Endothelial cell of umbilical vein (primary cell): ENCODE measurements at regions not wholly inside any gene's neighbourhood (a gene's known extent, or its start where the extent isn't known, plus 50 kb on each side); places are given as distances from the start of the nearest gene placed in this dataset.

Experiments
- BruUV-seq: library from RNA; stranded (reverse); fragments of 400-500 nt; replicated peaks from 2 replicates; lab custom pipeline; 2021; lab: Mats Ljungman, UMichigan
- CTCF ChIA-PET: fragments of 300-600, 350-600 bp; sonication (Branson Sonifier 250); formaldehyde crosslinking; loops from one replicate; lab custom pipeline; 2021; ENCODE audit warnings: antibody characterized with exemption, inconsistent platforms; lab: Charles Lee
- POLR2A ChIA-PET: fragments of 300-600, 350-600 bp; sonication (Branson Sonifier 250); formaldehyde crosslinking; loops from one replicate; lab custom pipeline; 2021; ENCODE audit warnings: antibody characterized with exemption, inconsistent platforms; lab: Charles Lee
- DNase-seq: peaks from one replicate; pipeline ENCODE4 v3.0.0-alpha.2; 2011; ENCODE audit warnings: low read depth, low spot score
- FAIRE-seq: peaks from 2 replicates; lab custom pipeline; 2011; peaks lifted over from hg19 to GRCh38; lab: Jason Lieb, UNC
- H2AFZ ChIP-seq: 2 replicates; pipeline ENCODE4 v1.6.0; 2012; ENCODE audit warnings: low read depth, low read length, control low read depth, inconsistent platforms
- H3K27ac ChIP-seq: 2 replicates; pipeline ENCODE4 v1.5.1; 2011; ENCODE audit warnings: low read depth, mild to moderate bottlenecking, control low read depth, low read length, moderate library complexity; ENCODE audit not compliant: insufficient read depth
- H3K27me3 ChIP-seq, 2 experiments: 2 replicates each; pipeline versions ENCODE4 v1.6.0 to v1.6.1; 2011; ENCODE audit warnings: low read length in 2 of 2, mixed read lengths in 1 of 2; ENCODE audit not compliant: control insufficient read depth in 2 of 2, insufficient read depth in 2 of 2
- H3K36me3 ChIP-seq, 2 experiments: 2 replicates in 1 of 2; 3 replicates in 1 of 2; pipeline ENCODE4 v1.5.1; 2011; ENCODE audit warnings: low read length in 2 of 2, mild to moderate bottlenecking in 1 of 2, moderate library complexity in 1 of 2; ENCODE audit not compliant: control insufficient read depth in 2 of 2, insufficient read depth in 2 of 2; ENCODE audit errors: extremely low read depth in 1 of 2
- H3K4me1 ChIP-seq: 3 replicates; pipeline ENCODE4 v1.5.1; 2011; ENCODE audit warnings: mild to moderate bottlenecking, low read length; ENCODE audit not compliant: control insufficient read depth, insufficient read depth; ENCODE audit errors: extremely low read depth
- H3K4me2 ChIP-seq: 2 replicates; pipeline ENCODE4 v1.6.1; 2011; ENCODE audit warnings: low read length, control low read depth, mixed read lengths; ENCODE audit not compliant: insufficient read depth
- H3K4me3 ChIP-seq, 3 experiments: fragments of 200-600 bp in 1 of 3; sonication (generic), shearing (Covaris generic) in 1 of 3; replicated peaks in 1 of 3; 2 replicates each; pipeline ENCODE4 v1.5.1; 2011 to 2016; ENCODE audit warnings: control low read depth in 3 of 3, low read length in 3 of 3, mild to moderate bottlenecking in 2 of 3, inconsistent platforms in 1 of 3, low read depth in 1 of 3, moderate library complexity in 1 of 3; ENCODE audit not compliant: insufficient read depth in 1 of 3
- H3K79me2 ChIP-seq: 2 replicates; pipeline ENCODE4 v1.6.0; 2012; ENCODE audit warnings: low read length, inconsistent platforms; ENCODE audit not compliant: control insufficient read depth, insufficient read depth
- H3K9ac ChIP-seq: replicated peaks from 2 replicates; pipeline ENCODE3; 2011; ENCODE audit warnings: low read length, control low read depth; ENCODE audit not compliant: insufficient read depth; ENCODE audit errors: extremely low read depth
- H3K9me1 ChIP-seq: replicated peaks from 3 replicates; pipeline ENCODE4 v1.6.0; 2011; ENCODE audit warnings: mild to moderate bottlenecking, low read length; ENCODE audit not compliant: control insufficient read depth, insufficient read depth; ENCODE audit errors: extremely low read depth
- H3K9me3 ChIP-seq: replicated peaks from 2 replicates; pipeline ENCODE4 v1.5.1; 2012; ENCODE audit warnings: low read length, inconsistent platforms; ENCODE audit not compliant: control insufficient read depth, insufficient read depth
- H4K20me1 ChIP-seq: replicated peaks from 2 replicates; pipeline ENCODE3; 2011; ENCODE audit warnings: mild to moderate bottlenecking, low read length; ENCODE audit not compliant: control insufficient read depth, insufficient read depth; ENCODE audit errors: extremely low read depth
- EZH2 ChIP-seq: IDR thresholded peaks from 2 replicates; pipeline ENCODE4 v1.6.1; 2012; ENCODE audit warnings: borderline replicate concordance, low read depth, mild to moderate bottlenecking, moderate library complexity, low read length, inconsistent platforms; ENCODE audit not compliant: severe bottlenecking
- FOS ChIP-seq: IDR thresholded peaks from 2 replicates; pipeline ENCODE4 v1.6.1; 2011; ENCODE audit warnings: mild to moderate bottlenecking, low read length, moderate library complexity, borderline replicate concordance; ENCODE audit not compliant: insufficient read depth
- GATA2 ChIP-seq: IDR thresholded peaks from 2 replicates; pipeline ENCODE4 v1.7.0; 2011; ENCODE audit warnings: low read depth, mild to moderate bottlenecking, moderate library complexity, mixed read lengths, low read length; ENCODE audit not compliant: insufficient read length, insufficient read depth
- JUN ChIP-seq: IDR thresholded peaks from 2 replicates; pipeline ENCODE4 v1.6.1; 2011; ENCODE audit warnings: borderline replicate concordance, low read depth; ENCODE audit not compliant: insufficient read length, insufficient read depth
- MYC ChIP-seq: IDR thresholded peaks from one replicate; pipeline ENCODE4 v1.6.1; 2011; ENCODE audit warnings: mild to moderate bottlenecking, low read depth, low read length
- POLR2A ChIP-seq: IDR thresholded peaks from 2 replicates; pipeline ENCODE4 v1.6.1; 2012; ENCODE audit warnings: low read depth, mild to moderate bottlenecking, control low read depth, low read length
- POLR2AphosphoS5 ChIP-seq: IDR thresholded peaks from 2 replicates; pipeline ENCODE4 v1.6.1; 2012; ENCODE audit warnings: low read depth, mild to moderate bottlenecking, control low read depth, low read length, moderate library complexity; ENCODE audit not compliant: insufficient read depth
- dilution Hi-C: fragments of 300-500 bp; cut with MboI; formaldehyde crosslinking; loops from one replicate; pipeline ENCODE4 v1.15.0; 2019; ENCODE audit warnings: low sequenced_read_pairs; ENCODE audit not compliant: extremely low pct_ligation_motif_present
- intact Hi-C: fragments of 100-400 bp; cut with micrococcal nuclease; formaldehyde crosslinking; loops from one replicate; pipeline ENCODE4 v1.10.0; 2022
- TF ChIP-seq, protein P1 (sequence below), 2 donors: IDR thresholded peaks; 1 replicate in 1 of 2; 2 replicates in 1 of 2; pipeline ENCODE4 v1.5.1; 2011; ENCODE audit warnings: low read length in 2 of 2, mild to moderate bottlenecking in 2 of 2, moderate library complexity in 2 of 2, control low read depth in 1 of 2, inconsistent platforms in 1 of 2, low read depth in 1 of 2; ENCODE audit not compliant: insufficient read depth in 1 of 2; ENCODE audit errors: extremely low read depth in 1 of 2
- TF ChIP-seq, protein P2 (sequence below): IDR thresholded peaks from 2 replicates; pipeline ENCODE4 v1.6.1; 2011; ENCODE audit not compliant: insufficient read depth, insufficient read length

- dilution Hi-C loops (no loop called here), intact Hi-C loops (no loop called here)
- H3K9me3 ChIP-seq = no peaks in the 10 kb centered on the region
- H3K27ac ChIP-seq = no peak overlapping the region
- H3K9me1 ChIP-seq = no peaks in the 10 kb centered on the region
- no peak overlapping the region for H3K4me3 ChIP-seq
- H3K4me2 ChIP-seq = no peak overlapping the region
- CTCF ChIA-PET = no interaction called here
- H3K79me2 ChIP-seq = no peaks in the 10 kb centered on the region
- TF ChIP-seq, protein P1, sequence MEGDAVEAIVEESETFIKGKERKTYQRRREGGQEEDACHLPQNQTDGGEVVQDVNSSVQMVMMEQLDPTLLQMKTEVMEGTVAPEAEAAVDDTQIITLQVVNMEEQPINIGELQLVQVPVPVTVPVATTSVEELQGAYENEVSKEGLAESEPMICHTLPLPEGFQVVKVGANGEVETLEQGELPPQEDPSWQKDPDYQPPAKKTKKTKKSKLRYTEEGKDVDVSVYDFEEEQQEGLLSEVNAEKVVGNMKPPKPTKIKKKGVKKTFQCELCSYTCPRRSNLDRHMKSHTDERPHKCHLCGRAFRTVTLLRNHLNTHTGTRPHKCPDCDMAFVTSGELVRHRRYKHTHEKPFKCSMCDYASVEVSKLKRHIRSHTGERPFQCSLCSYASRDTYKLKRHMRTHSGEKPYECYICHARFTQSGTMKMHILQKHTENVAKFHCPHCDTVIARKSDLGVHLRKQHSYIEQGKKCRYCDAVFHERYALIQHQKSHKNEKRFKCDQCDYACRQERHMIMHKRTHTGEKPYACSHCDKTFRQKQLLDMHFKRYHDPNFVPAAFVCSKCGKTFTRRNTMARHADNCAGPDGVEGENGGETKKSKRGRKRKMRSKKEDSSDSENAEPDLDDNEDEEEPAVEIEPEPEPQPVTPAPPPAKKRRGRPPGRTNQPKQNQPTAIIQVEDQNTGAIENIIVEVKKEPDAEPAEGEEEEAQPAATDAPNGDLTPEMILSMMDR (IDR thresholded peaks at IDR 0.05; ENCODE audit: extremely low read depth in 1 of 2, insufficient read depth in 1 of 2, low read depth in 1 of 2, low read length in 2 of 2) = no peak
- TF ChIP-seq POLR2AphosphoS5 (no peak), JUN (no peak), EZH2 (no peak), GATA2 (no peak), MYC (no peak), FOS (no peak), POLR2A (no peak)
- TF ChIP-seq, protein P2, sequence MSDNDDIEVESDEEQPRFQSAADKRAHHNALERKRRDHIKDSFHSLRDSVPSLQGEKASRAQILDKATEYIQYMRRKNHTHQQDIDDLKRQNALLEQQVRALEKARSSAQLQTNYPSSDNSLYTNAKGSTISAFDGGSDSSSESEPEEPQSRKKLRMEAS = no peak
- H2AFZ ChIP-seq = no peak overlapping the region
- no peaks in the 10 kb centered on the region for H3K27me3 ChIP-seq
- POLR2A ChIA-PET = no interaction called here
- H3K9ac ChIP-seq = no peak overlapping the region
- no peaks in the 10 kb centered on the region for H3K4me1 ChIP-seq
- H3K36me3 ChIP-seq = no peaks in the 10 kb centered on the region
- DNase-seq = no peak
- no peaks in the 10 kb centered on the region for H4K20me1 ChIP-seq
- no peak for FAIRE-seq
- BruUV-seq = no TSS peak
Measured at GRCh38 chr12:72105849-72106248, 166.3 kb upstream of the TRHDE start.
